Skeletal muscle tissue (tissue), 4 donors: ENCODE measurements at regions not wholly inside any gene's neighbourhood (a gene's known extent, or its start where the extent isn't known, plus 50 kb on each side); places are given as distances from the start of the nearest gene placed in this dataset. TPM values are rescaled to one million over a fixed set of nuclear protein-coding genes. Genes with fewer than 3 reads are reported as not detected.

ENCODE experiments used
- H3K27ac ChIP-seq: one replicate; pipeline ENCODE4 v1.7.0; 2013; ENCODE audit warnings: mild to moderate bottlenecking, low read depth, low read length, inconsistent platforms
- H3K27me3 ChIP-seq, 3 donors: one replicate each; pipeline ENCODE4 v1.7.0; 2013; ENCODE audit warnings: low read length in 3 of 3; ENCODE audit not compliant: control insufficient read depth in 3 of 3, insufficient read depth in 3 of 3
- H3K36me3 ChIP-seq, 3 donors: one replicate each; pipeline ENCODE4 v1.7.0; 2013; ENCODE audit warnings: low read length in 3 of 3; ENCODE audit not compliant: control insufficient read depth in 3 of 3, insufficient read depth in 3 of 3
- H3K4me1 ChIP-seq, 3 donors: one replicate each; pipeline ENCODE4 v1.7.0; 2013; ENCODE audit warnings: low read length in 3 of 3, mild to moderate bottlenecking in 3 of 3; ENCODE audit not compliant: control insufficient read depth in 3 of 3, insufficient read depth in 3 of 3
- H3K4me3 ChIP-seq, 3 donors: one replicate each; pipeline ENCODE4 v1.7.0; 2013; ENCODE audit warnings: low read length in 3 of 3
- H3K9ac ChIP-seq, 3 donors: one replicate each; pipeline ENCODE4 v1.7.0; 2013; ENCODE audit warnings: low read length in 3 of 3, mild to moderate bottlenecking in 3 of 3, moderate library complexity in 2 of 3, low read depth in 1 of 3
- H3K9me3 ChIP-seq, 3 donors: one replicate each; pipeline ENCODE4 v1.7.0; 2013; ENCODE audit warnings: low read length in 3 of 3; ENCODE audit not compliant: control insufficient read depth in 3 of 3
- small RNA-seq: library from RNA; depleted of rRNA; stranded (forward); fragments of <200 nt; gene quantifications from one replicate; pipeline ENCODE3, GENCODE V24; 2014
- donor health status: Osteomylitis.

GRCh38 chr1:57485643-57486042 is 61.8 kb upstream of the DAB1 start:
- H3K9ac ChIP-seq, result no peak overlapping the region
- no peak overlapping the region for H3K27ac ChIP-seq
- H3K4me1 ChIP-seq, result no peaks in the 10 kb centered on the region
- H3K9me3 ChIP-seq, result no peaks in the 10 kb centered on the region
- no peak overlapping the region for H3K4me3 ChIP-seq
- H3K27me3 ChIP-seq, result no peaks in the 10 kb centered on the region
- H3K36me3 ChIP-seq, result no peaks in the 10 kb centered on the region

- Histone ChIP-seq H3K9me3 (no peaks in the 10 kb centered on the region), H3K27me3 (no peaks in the 10 kb centered on the region), H3K4me1 (no peaks in the 10 kb centered on the region), H3K9ac (no peak overlapping the region), H3K36me3 (no peaks in the 10 kb centered on the region), H3K4me3 (no peak overlapping the region), H3K27ac (no peak overlapping the region)
These were observed 60.1 kb upstream of the DAB1 start for GRCh38 chr1:57483954-57484353.

DNA sequence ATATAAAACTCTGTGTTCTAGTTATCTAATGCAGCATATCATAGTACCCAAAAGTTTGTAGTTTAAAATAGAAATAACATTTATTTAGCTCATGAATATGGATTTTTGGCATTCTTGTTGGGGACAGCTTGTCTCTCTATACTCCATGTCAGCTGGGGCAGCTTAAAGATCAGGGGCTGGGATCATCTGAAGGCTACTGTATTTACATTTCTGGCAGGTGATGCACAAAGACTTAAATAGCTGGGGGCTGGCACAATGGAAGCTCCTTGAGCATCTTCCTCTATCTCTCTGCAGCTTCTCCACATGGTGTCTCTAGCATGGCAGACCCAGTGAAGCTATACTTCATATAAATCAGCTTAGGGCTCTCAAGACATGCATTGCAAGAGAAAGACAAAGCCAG is 55.6 kb upstream of the DAB1 start:
- Histone ChIP-seq H3K9ac (no peak overlapping the region), H3K4me1 (no peaks in the 10 kb centered on the region), H3K36me3 (no peaks in the 10 kb centered on the region), H3K27me3 (no peaks in the 10 kb centered on the region), H3K9me3 (no peaks in the 10 kb centered on the region), H3K27ac (no peak overlapping the region), H3K4me3 (no peak overlapping the region)

GRCh38 chr1:57475366-57475765 is 51.5 kb upstream of the DAB1 start:
- Histone ChIP-seq H3K27ac (no peak overlapping the region), H3K4me3 (no peak overlapping the region), H3K27me3 (no peaks in the 10 kb centered on the region), H3K4me1 (no peaks in the 10 kb centered on the region), H3K9ac (no peak overlapping the region), H3K9me3 (no peaks in the 10 kb centered on the region), H3K36me3 (no peaks in the 10 kb centered on the region)

- Histone ChIP-seq H3K4me3 (no peak overlapping the region), H3K4me1 (no peaks in the 10 kb centered on the region), H3K27me3 (no peaks in the 10 kb centered on the region), H3K9ac (no peak overlapping the region), H3K36me3 (no peaks in the 10 kb centered on the region), H3K27ac (no peak overlapping the region), H3K9me3 (no peaks in the 10 kb centered on the region)
These were observed 50.4 kb upstream of the DAB1 start for GRCh38 chr1:57474137-57474750.

Small RNA genes in the stretch of these regions (small RNA-seq; reads per million reads assigned to genes)
- not detected for gene AL445193.1
